ENCODE measurements at regions not wholly inside any gene's neighbourhood (a gene's known extent, or its start where the extent isn't known, plus 50 kb on each side); places are given as distances from the start of the nearest gene placed in this dataset.

DNA sequence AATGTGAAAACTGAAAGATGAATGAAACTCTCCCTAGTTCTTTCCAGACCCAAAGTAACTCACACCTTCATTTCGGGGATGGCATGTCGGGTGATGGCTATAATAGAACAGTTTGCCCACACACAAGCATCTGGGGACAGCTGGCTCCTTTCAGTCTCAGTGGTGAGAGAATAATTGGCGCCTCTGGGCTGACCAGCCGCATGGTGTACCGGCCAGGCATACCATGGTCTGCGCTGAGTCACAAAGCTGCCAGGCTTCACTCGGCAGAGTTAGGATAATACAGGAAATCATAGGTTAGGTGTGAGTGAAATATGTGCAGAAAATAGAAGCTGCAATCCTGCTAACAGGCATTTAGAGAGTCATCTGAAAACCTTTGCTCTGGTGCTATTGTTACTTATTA, 80.4 kb upstream of the IGF1R start:
- no peak overlapping the region for H2AFZ ChIP-seq (ENCODE audit: low read depth, low read length)
- H3K79me2 ChIP-seq (ENCODE audit: control insufficient read depth, insufficient read depth, low read length), result no peaks in the 10 kb centered on the region
- no peak overlapping the region for H3K9ac ChIP-seq (ENCODE audit: insufficient read depth in 1 of 2, low read depth in 2 of 2, low read length in 2 of 2)
- peaks cover 6 to 23% of the 10 kb centered on the region in 2 experiments; a peak in 4 of 5 replicates for H3K27me3 ChIP-seq (ENCODE audit: control insufficient read depth in 2 of 2, insufficient read depth in 2 of 2, low read length in 2 of 2)
- intact Hi-C loops (cut with micrococcal nuclease) (no loop called here), in situ Hi-C loops (cut with MboI) (no loop called here)
- no peaks in the 10 kb centered on the region for H3K9me3 ChIP-seq (replicated peaks; ENCODE audit: control insufficient read depth, insufficient read depth, low read depth, low read length)
- H3K9me1 ChIP-seq (ENCODE audit: control insufficient read depth, insufficient read depth, low read length), result no peaks in the 10 kb centered on the region
- H3K4me1 ChIP-seq (replicated peaks in 1 of 2; ENCODE audit: control insufficient read depth in 2 of 2, insufficient read depth in 2 of 2, low read length in 2 of 2), result no peaks in the 10 kb centered on the region
- H3K4me3 ChIP-seq, result no peak overlapping the region
- CTCF ChIA-PET (ENCODE audit: low intra/inter-chr PET ratio), result no interaction called here
- TF ChIP-seq SRF (CRISPR knock-in tag; IDR thresholded peaks at IDR 0.05) (no peak), CBX2 (IDR thresholded peaks at IDR 0.05; ENCODE audit: insufficient read depth, low read length, poor library complexity, severe bottlenecking) (no peak), ZNF232 (CRISPR knock-in tag; IDR thresholded peaks at IDR 0.05) (no peak), L3MBTL2 (IDR thresholded peaks at IDR 0.05) (no peak), XRCC5 (IDR thresholded peaks at IDR 0.05; ENCODE audit: low read depth, low read length) (no peak), BCL6 (CRISPR knock-in tag; IDR thresholded peaks at IDR 0.05) (no peak), ZNF445 (CRISPR knock-in tag; IDR thresholded peaks at IDR 0.05; ENCODE audit: low read depth) (no peak)
- TF ChIP-seq, protein P1, sequence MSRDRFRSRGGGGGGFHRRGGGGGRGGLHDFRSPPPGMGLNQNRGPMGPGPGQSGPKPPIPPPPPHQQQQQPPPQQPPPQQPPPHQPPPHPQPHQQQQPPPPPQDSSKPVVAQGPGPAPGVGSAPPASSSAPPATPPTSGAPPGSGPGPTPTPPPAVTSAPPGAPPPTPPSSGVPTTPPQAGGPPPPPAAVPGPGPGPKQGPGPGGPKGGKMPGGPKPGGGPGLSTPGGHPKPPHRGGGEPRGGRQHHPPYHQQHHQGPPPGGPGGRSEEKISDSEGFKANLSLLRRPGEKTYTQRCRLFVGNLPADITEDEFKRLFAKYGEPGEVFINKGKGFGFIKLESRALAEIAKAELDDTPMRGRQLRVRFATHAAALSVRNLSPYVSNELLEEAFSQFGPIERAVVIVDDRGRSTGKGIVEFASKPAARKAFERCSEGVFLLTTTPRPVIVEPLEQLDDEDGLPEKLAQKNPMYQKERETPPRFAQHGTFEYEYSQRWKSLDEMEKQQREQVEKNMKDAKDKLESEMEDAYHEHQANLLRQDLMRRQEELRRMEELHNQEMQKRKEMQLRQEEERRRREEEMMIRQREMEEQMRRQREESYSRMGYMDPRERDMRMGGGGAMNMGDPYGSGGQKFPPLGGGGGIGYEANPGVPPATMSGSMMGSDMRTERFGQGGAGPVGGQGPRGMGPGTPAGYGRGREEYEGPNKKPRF (IDR thresholded peaks at IDR 0.05; ENCODE audit: low read depth, low read length), result no peak
- no TSS peak for BruUV-seq (replicated peaks)
- DNase-seq (ENCODE audit: extremely low read depth in 1 of 4, low spot score in 3 of 4), result no peak
- H3K4me2 ChIP-seq (ENCODE audit: insufficient read depth, low read length), result no peak overlapping the region
- H3K27ac ChIP-seq (ENCODE audit: extremely low read depth, low read depth, low read length), result no peak overlapping the region
- no peaks in the 10 kb centered on the region for H3K36me3 ChIP-seq (ENCODE audit: control insufficient read depth, insufficient read depth, low read length)
- no peak for ATAC-seq
- POLR2A ChIA-PET, result no interaction called here
- no peak for FAIRE-seq
- H4K20me1 ChIP-seq (replicated peaks; ENCODE audit: control insufficient read depth, insufficient read depth, low read length), result no peaks in the 10 kb centered on the region
- under 1% methylated on average over 7 of the region's 7 CpGs for WGBS (ENCODE audit: insufficient coverage, low coverage, missing lambda C conversion rate)
